GM12891 (cell line): ENCODE measurements at regions not wholly inside any gene's neighbourhood (a gene's known extent, or its start where the extent isn't known, plus 50 kb on each side); places are given as distances from the start of the nearest gene placed in this dataset.

Experiments used
- PAX5 ChIP-seq: IDR thresholded peaks from 2 replicates; pipeline ENCODE4 v1.6.1; 2011; ENCODE audit warnings: low read length, moderate library complexity, mild to moderate bottlenecking; ENCODE audit not compliant: insufficient read depth, severe bottlenecking
- POLR2A ChIP-seq: IDR thresholded peaks from 2 replicates; pipeline ENCODE4 v1.6.1; 2011; ENCODE audit warnings: low read depth, low read length, control low read depth
- SPI1 ChIP-seq: IDR thresholded peaks from 2 replicates; pipeline ENCODE4 v1.6.1; 2011; ENCODE audit warnings: low read depth, low read length, control low read depth
- TAF1 ChIP-seq: IDR thresholded peaks from 2 replicates; pipeline ENCODE4 v1.6.1; 2011; ENCODE audit warnings: low read depth, low read length, control low read depth

GRCh38 chr2:241948299-241948897 lies 78.9 kb downstream of the RTP5 start:
- no peak for TF ChIP-seq POLR2A
- TF ChIP-seq TAF1, result no peak
- TF ChIP-seq SPI1, result no peak
- no peak for TF ChIP-seq PAX5
